ENCODE measurements at regions not wholly inside any gene's neighbourhood (a gene's known extent, or its start where the extent isn't known, plus 50 kb on each side); places are given as distances from the start of the nearest gene placed in this dataset.

DNA sequence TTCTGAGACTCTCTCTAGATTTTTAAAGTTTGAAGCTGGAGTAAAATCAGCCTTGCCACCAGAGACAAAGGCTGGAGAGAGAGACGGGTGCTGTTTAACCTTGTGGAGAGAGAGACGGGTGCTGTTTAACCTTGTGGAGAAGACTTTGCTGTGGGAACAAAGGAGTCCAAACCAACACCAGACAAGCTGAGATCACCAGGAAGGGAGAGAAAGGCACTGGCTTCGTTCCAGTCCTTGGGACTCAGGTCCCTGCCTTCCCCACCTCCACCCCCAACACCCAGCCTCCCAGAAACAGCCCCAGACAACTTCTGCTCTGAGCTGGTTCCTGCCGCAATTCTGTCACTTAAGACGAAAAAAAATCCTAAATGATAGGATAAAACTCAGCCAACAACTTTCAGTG, 1389.3 kb downstream of the AACS start:
- Mint-ChIP-seq H3K9me3 (ENCODE audit: unreplicated experiment) (peaks cover 58% of the 10 kb centered on the region), H3K27ac (ENCODE audit: unreplicated experiment) (no peak overlapping the region), H3K27me3 (ENCODE audit: unreplicated experiment) (no peaks in the 10 kb centered on the region), H3K4me1 (ENCODE audit: unreplicated experiment) (no peaks in the 10 kb centered on the region), H3K36me3 (ENCODE audit: unreplicated experiment) (no peaks in the 10 kb centered on the region), H3K4me3 (ENCODE audit: unreplicated experiment) (no peak overlapping the region)
- no peak for DNase-seq (ENCODE audit: extremely low spot score, unreplicated experiment)
- TF ChIP-seq, protein P1, sequence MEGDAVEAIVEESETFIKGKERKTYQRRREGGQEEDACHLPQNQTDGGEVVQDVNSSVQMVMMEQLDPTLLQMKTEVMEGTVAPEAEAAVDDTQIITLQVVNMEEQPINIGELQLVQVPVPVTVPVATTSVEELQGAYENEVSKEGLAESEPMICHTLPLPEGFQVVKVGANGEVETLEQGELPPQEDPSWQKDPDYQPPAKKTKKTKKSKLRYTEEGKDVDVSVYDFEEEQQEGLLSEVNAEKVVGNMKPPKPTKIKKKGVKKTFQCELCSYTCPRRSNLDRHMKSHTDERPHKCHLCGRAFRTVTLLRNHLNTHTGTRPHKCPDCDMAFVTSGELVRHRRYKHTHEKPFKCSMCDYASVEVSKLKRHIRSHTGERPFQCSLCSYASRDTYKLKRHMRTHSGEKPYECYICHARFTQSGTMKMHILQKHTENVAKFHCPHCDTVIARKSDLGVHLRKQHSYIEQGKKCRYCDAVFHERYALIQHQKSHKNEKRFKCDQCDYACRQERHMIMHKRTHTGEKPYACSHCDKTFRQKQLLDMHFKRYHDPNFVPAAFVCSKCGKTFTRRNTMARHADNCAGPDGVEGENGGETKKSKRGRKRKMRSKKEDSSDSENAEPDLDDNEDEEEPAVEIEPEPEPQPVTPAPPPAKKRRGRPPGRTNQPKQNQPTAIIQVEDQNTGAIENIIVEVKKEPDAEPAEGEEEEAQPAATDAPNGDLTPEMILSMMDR (IDR thresholded peaks at IDR 0.05): no peak

DNA sequence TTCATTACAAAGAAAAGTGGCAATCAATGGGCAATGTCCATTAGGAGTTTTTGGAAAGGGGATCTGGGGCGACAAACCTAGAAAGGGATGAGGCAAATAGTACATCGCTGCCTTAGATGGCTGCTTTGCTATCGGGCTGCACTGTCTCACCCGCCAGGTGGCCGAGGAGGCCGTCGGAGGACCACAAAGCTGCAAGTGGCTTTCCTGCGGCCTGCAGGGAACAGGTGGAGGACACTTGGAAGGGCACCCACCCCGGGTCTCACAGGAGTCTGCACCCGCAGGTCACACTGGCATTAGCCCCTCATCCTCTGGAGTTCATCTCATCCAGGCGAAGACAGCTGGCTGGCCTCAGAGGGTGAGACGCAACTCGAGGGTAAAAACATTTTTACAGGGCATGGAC, 1392.5 kb downstream of the AACS start:
- Mint-ChIP-seq H3K27ac (ENCODE audit: unreplicated experiment) (no peak overlapping the region), H3K9me3 (ENCODE audit: unreplicated experiment) (peaks cover 63% of the 10 kb centered on the region), H3K36me3 (ENCODE audit: unreplicated experiment) (no peaks in the 10 kb centered on the region), H3K4me1 (ENCODE audit: unreplicated experiment) (no peaks in the 10 kb centered on the region), H3K27me3 (ENCODE audit: unreplicated experiment) (no peaks in the 10 kb centered on the region), H3K4me3 (ENCODE audit: unreplicated experiment) (no peak overlapping the region)
- TF ChIP-seq, protein P1 (IDR thresholded peaks at IDR 0.05): no peak
- DNase-seq (ENCODE audit: extremely low spot score, unreplicated experiment): no peak

DNA sequence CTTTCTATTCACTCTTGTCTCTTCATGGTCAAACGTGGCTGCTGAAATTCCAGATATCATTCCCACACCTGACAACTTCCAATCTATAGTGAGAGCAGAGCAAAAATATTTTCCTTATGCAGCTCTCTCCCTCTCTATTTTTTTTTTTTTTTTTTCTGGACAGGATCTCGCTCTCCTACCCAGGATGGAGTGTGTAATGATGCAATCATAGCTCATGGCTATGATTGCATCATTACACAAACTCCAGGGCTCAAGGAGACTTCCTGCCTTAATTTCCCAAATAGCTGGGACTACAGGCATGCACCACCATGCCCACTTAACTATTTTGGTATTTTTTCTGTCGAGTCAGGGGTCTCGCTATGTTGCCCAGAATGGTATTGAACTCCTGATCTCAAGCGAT, 1398.9 kb downstream of the AACS start:
- no peaks in the 10 kb centered on the region for H3K27me3 Mint-ChIP-seq (ENCODE audit: unreplicated experiment)
- H3K27ac Mint-ChIP-seq (ENCODE audit: unreplicated experiment): no peak overlapping the region
- no peaks in the 10 kb centered on the region for H3K4me1 Mint-ChIP-seq (ENCODE audit: unreplicated experiment)
- H3K4me3 Mint-ChIP-seq (ENCODE audit: unreplicated experiment): no peak overlapping the region
- DNase-seq (ENCODE audit: extremely low spot score, unreplicated experiment): no peak
- H3K9me3 Mint-ChIP-seq (ENCODE audit: unreplicated experiment): peaks cover 57% of the 10 kb centered on the region
- TF ChIP-seq, protein P1 (IDR thresholded peaks at IDR 0.05): no peak
- H3K36me3 Mint-ChIP-seq (ENCODE audit: unreplicated experiment): no peaks in the 10 kb centered on the region

DNA sequence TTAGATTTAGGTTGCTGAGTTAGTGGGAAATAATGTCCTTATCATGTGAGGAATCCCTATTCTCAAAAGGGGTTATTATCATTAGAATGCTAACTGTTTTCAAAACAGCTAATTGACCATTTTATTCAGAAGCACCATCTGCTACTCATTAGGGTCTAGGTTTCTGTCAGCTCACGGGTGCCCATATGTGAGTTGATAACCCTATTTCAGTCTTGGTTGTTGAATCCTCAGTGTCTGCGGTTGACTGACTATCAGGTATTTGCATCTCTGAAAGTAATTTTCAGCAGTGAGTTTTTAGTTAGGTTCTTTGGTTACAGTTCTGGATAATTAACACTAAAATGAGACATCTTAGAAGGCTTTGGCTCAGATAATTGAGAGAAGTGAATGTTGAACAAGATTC, 1404.0 kb downstream of the AACS start:
- Mint-ChIP-seq H3K9me3 (ENCODE audit: unreplicated experiment) (peaks cover 59% of the 10 kb centered on the region), H3K4me3 (ENCODE audit: unreplicated experiment) (no peak overlapping the region), H3K27me3 (ENCODE audit: unreplicated experiment) (no peaks in the 10 kb centered on the region), H3K36me3 (ENCODE audit: unreplicated experiment) (no peaks in the 10 kb centered on the region), H3K4me1 (ENCODE audit: unreplicated experiment) (no peaks in the 10 kb centered on the region), H3K27ac (ENCODE audit: unreplicated experiment) (no peak overlapping the region)
- TF ChIP-seq, protein P1 (IDR thresholded peaks at IDR 0.05): no peak
- no peak for DNase-seq (ENCODE audit: extremely low spot score, unreplicated experiment)

DNA sequence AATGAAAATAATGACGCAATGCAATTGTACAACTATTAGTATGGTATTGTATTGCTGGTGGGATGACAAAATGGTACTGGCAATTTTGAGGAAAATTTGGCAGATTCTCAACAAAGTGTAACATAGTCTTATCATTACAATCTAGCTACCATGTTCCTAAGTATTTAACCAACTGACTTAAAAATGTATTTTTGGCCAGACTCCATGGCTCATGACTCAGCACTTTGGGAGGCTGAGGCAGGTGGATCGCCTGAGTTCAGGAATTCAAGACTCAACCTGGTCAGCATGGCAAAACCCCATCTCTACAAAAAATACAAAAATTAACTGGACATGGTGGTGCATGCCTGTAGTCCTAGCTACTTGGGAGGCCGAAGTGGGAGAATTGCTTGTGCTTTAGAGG, 1409.5 kb downstream of the AACS start:
- H3K27me3 Mint-ChIP-seq (ENCODE audit: unreplicated experiment): no peaks in the 10 kb centered on the region
- H3K4me3 Mint-ChIP-seq (ENCODE audit: unreplicated experiment): no peak overlapping the region
- DNase-seq (ENCODE audit: extremely low spot score, unreplicated experiment): no peak
- TF ChIP-seq, protein P1 (IDR thresholded peaks at IDR 0.05): no peak
- H3K27ac Mint-ChIP-seq (ENCODE audit: unreplicated experiment): no peak overlapping the region
- H3K36me3 Mint-ChIP-seq (ENCODE audit: unreplicated experiment): no peaks in the 10 kb centered on the region
- peaks cover 61% of the 10 kb centered on the region for H3K9me3 Mint-ChIP-seq (ENCODE audit: unreplicated experiment)
- H3K4me1 Mint-ChIP-seq (ENCODE audit: unreplicated experiment): no peaks in the 10 kb centered on the region

Measured in osteocyte (in vitro differentiated cells).